ENCODE measurements at regions not wholly inside any gene's neighbourhood (a gene's known extent, or its start where the extent isn't known, plus 50 kb on each side); places are given as distances from the start of the nearest gene placed in this dataset.

- no peaks in the 10 kb centered on the region for H3K36me3 Mint-ChIP-seq (ENCODE audit: low read depth)
- no peak for ATAC-seq
- H2AFZ ChIP-seq = no peak overlapping the region
- no peak overlapping the region for H3K4me3 ChIP-seq
- H3K9me2 ChIP-seq (ENCODE audit: insufficient read depth) = 0 out of 2 replicates have a peak, but pooled peaks cover 5% of the 10 kb centered on the region
- no peaks in the 10 kb centered on the region for H4K20me1 ChIP-seq (replicated peaks; ENCODE audit: insufficient read depth)
- H3K27ac ChIP-seq (ENCODE audit: low read depth) = no peak overlapping the region
- H3K27me3 ChIP-seq (ENCODE audit: insufficient read depth) = no peaks in the 10 kb centered on the region
- no peaks in the 10 kb centered on the region for H3K79me2 ChIP-seq (replicated peaks; ENCODE audit: insufficient read depth)
- no peak overlapping the region for H3K4me2 ChIP-seq
- peaks cover 9% of the 10 kb centered on the region for H3K4me1 Mint-ChIP-seq
- H3K9me3 Mint-ChIP-seq = no peaks in the 10 kb centered on the region
- 0 out of 2 replicates have a peak, but pooled peaks cover 4% of the 10 kb centered on the region for H3K4me1 ChIP-seq (ENCODE audit: insufficient read depth)
- no peak overlapping the region for H3K4me3 Mint-ChIP-seq
- H3K36me3 ChIP-seq (ENCODE audit: insufficient read depth) = no peaks in the 10 kb centered on the region
- no peak for DNase-seq (ENCODE audit: low spot score)
- H3K27ac Mint-ChIP-seq = no peak overlapping the region
- no peak for TF ChIP-seq ETS1 (IDR thresholded peaks at IDR 0.05)
- TF ChIP-seq CREB1 (CRISPR knock-in tag; IDR thresholded peaks at IDR 0.05; ENCODE audit: low read depth) = no peak
- H3F3A ChIP-seq (replicated peaks; ENCODE audit: low read depth) = no peaks in the 10 kb centered on the region
- no peaks in the 10 kb centered on the region for H3K27me3 Mint-ChIP-seq (ENCODE audit: insufficient read depth, low read depth, poor library complexity)
These were observed 385.2 kb downstream of the SHQ1 start for GRCh38 chr3:72463083-72463482.

- H3K27me3 Mint-ChIP-seq (ENCODE audit: insufficient read depth, low read depth, poor library complexity) = no peaks in the 10 kb centered on the region
- Histone ChIP-seq H3K27ac (ENCODE audit: low read depth) (no peak overlapping the region), H3K36me3 (ENCODE audit: insufficient read depth) (no peaks in the 10 kb centered on the region), H3K27me3 (ENCODE audit: insufficient read depth) (no peaks in the 10 kb centered on the region), H3K4me3 (no peak overlapping the region), H3K4me2 (no peak overlapping the region), H3K9me2 (ENCODE audit: insufficient read depth) (0 out of 2 replicates have a peak, but pooled peaks cover 5% of the 10 kb centered on the region), H2AFZ (no peak overlapping the region), H3F3A (replicated peaks; ENCODE audit: low read depth) (no peaks in the 10 kb centered on the region), H3K4me1 (ENCODE audit: insufficient read depth) (0 out of 2 replicates have a peak, but pooled peaks cover 4% of the 10 kb centered on the region), H4K20me1 (replicated peaks; ENCODE audit: insufficient read depth) (no peaks in the 10 kb centered on the region), H3K79me2 (replicated peaks; ENCODE audit: insufficient read depth) (no peaks in the 10 kb centered on the region)
- DNase-seq (ENCODE audit: low spot score) = no peak
- H3K27ac Mint-ChIP-seq = no peak overlapping the region
- no peaks in the 10 kb centered on the region for H3K36me3 Mint-ChIP-seq (ENCODE audit: low read depth)
- no peak overlapping the region for H3K4me3 Mint-ChIP-seq
- H3K4me1 Mint-ChIP-seq = peaks cover 9% of the 10 kb centered on the region
- no peaks in the 10 kb centered on the region for H3K9me3 Mint-ChIP-seq
- ATAC-seq = no peak
- TF ChIP-seq ZNF331 (CRISPR knock-in tag; IDR thresholded peaks at IDR 0.05; ENCODE audit: low read depth) = no peak
- no peak for TF ChIP-seq CREB1 (CRISPR knock-in tag; IDR thresholded peaks at IDR 0.05; ENCODE audit: low read depth)
- TF ChIP-seq EZH2phosphoT487 (IDR thresholded peaks at IDR 0.05; ENCODE audit: unreplicated experiment) = no peak
- no peak for TF ChIP-seq ZNF462 (CRISPR knock-in tag; IDR thresholded peaks at IDR 0.05)
- TF ChIP-seq ZNF114 (CRISPR knock-in tag; IDR thresholded peaks at IDR 0.05) = no peak
- TF ChIP-seq NANOG (IDR thresholded peaks at IDR 0.05; ENCODE audit: borderline replicate concordance) = no peak
- no peak for TF ChIP-seq EZH2 (IDR thresholded peaks at IDR 0.05; ENCODE audit: low read depth, unreplicated experiment)
- TF ChIP-seq POLR2AphosphoS5 (IDR thresholded peaks at IDR 0.05; ENCODE audit: low read depth) = no peak
- TF ChIP-seq JUNB (IDR thresholded peaks at IDR 0.05; ENCODE audit: unreplicated experiment) = no peak
- TF ChIP-seq STAT1 (IDR thresholded peaks at IDR 0.05; ENCODE audit: unreplicated experiment) = no peak
- no peak for TF ChIP-seq ETS1 (IDR thresholded peaks at IDR 0.05)
These were observed 385.6 kb downstream of the SHQ1 start for GRCh38 chr3:72462595-72463011.
